ENCODE measurements at regions not wholly inside any gene's neighbourhood (a gene's known extent, or its start where the extent isn't known, plus 50 kb on each side); places are given as distances from the start of the nearest gene placed in this dataset.
"Not testable (repeated sequence)": the region's sequence is repeated elsewhere in the genome, so short reads cannot be mapped to it uniquely, and the experiment has no call there.

- H3K4me2 ChIP-seq (ENCODE audit: low read length): no peak overlapping the region
- no peak overlapping the region for H2AFZ ChIP-seq (ENCODE audit: low read depth, low read length)
- H3K79me2 ChIP-seq (ENCODE audit: low read length): peaks cover 100% of the 10 kb centered on the region
- TF ChIP-seq EZH2phosphoT487 (IDR thresholded peaks at IDR 0.05; ENCODE audit: low read depth) (no peak), CTCF (IDR thresholded peaks at IDR 0.05; ENCODE audit: low read depth, low read length) (no peak)
- H4K20me1 ChIP-seq (ENCODE audit: insufficient read depth, low read length): peaks cover 58% of the 10 kb centered on the region
- no peaks in the 10 kb centered on the region for H3K9me3 ChIP-seq (ENCODE audit: insufficient read depth, low read length)
- no peaks in the 10 kb centered on the region for H3K4me1 ChIP-seq (ENCODE audit: low read length)
- no peak overlapping the region for H3K9ac ChIP-seq (ENCODE audit: low read length)
- H3K27ac ChIP-seq (ENCODE audit: low read length): no peak overlapping the region
- no peak overlapping the region for H3K4me3 ChIP-seq (ENCODE audit: low read length)
- peaks cover 11% of the 10 kb centered on the region for H3K36me3 ChIP-seq (replicated peaks; ENCODE audit: low read depth, low read length)
- no peaks in the 10 kb centered on the region for H3K27me3 ChIP-seq (ENCODE audit: low read depth, low read length)
Observed at GRCh38 chr18:46190667-46191066, 86.5 kb downstream of the HAUS1 start.

- H3K9ac ChIP-seq (ENCODE audit: low read length): no peak overlapping the region
- H3K4me2 ChIP-seq (ENCODE audit: low read length): no peak overlapping the region
- no peak overlapping the region for H3K27ac ChIP-seq (ENCODE audit: low read length)
- H4K20me1 ChIP-seq (ENCODE audit: insufficient read depth, low read length): peaks cover 70% of the 10 kb centered on the region
- TF ChIP-seq CTCF (IDR thresholded peaks at IDR 0.05; ENCODE audit: low read depth, low read length): no peak
- no peak for TF ChIP-seq EZH2phosphoT487 (IDR thresholded peaks at IDR 0.05; ENCODE audit: low read depth)
- H3K9me3 ChIP-seq (ENCODE audit: insufficient read depth, low read length): no peaks in the 10 kb centered on the region
- H3K4me1 ChIP-seq (ENCODE audit: low read length): no peaks in the 10 kb centered on the region
- no peak overlapping the region for H2AFZ ChIP-seq (ENCODE audit: low read depth, low read length)
- no peaks in the 10 kb centered on the region for H3K27me3 ChIP-seq (ENCODE audit: low read depth, low read length)
- no peak overlapping the region for H3K4me3 ChIP-seq (ENCODE audit: low read length)
- H3K36me3 ChIP-seq (replicated peaks; ENCODE audit: low read depth, low read length): peaks cover 10% of the 10 kb centered on the region
- peaks cover 99% of the 10 kb centered on the region for H3K79me2 ChIP-seq (ENCODE audit: low read length)
Observed at GRCh38 chr18:46196627-46197243, 92.5 kb downstream of the HAUS1 start.

- TF ChIP-seq EZH2phosphoT487 (IDR thresholded peaks at IDR 0.05; ENCODE audit: low read depth) (no peak), CTCF (IDR thresholded peaks at IDR 0.05; ENCODE audit: low read depth, low read length) (no peak)
- Histone ChIP-seq H2AFZ (ENCODE audit: low read depth, low read length) (no peak overlapping the region), H3K4me2 (ENCODE audit: low read length) (no peak overlapping the region), H3K4me1 (ENCODE audit: low read length) (no peaks in the 10 kb centered on the region), H3K4me3 (ENCODE audit: low read length) (no peak overlapping the region), H3K36me3 (replicated peaks; ENCODE audit: low read depth, low read length) (peaks cover 8% of the 10 kb centered on the region), H3K9me3 (ENCODE audit: insufficient read depth, low read length) (no peaks in the 10 kb centered on the region), H4K20me1 (ENCODE audit: insufficient read depth, low read length) (peaks cover 77% of the 10 kb centered on the region), H3K27ac (ENCODE audit: low read length) (no peak overlapping the region), H3K9ac (ENCODE audit: low read length) (no peak overlapping the region), H3K27me3 (ENCODE audit: low read depth, low read length) (no peaks in the 10 kb centered on the region), H3K79me2 (ENCODE audit: low read length) (peaks cover 99% of the 10 kb centered on the region)
Observed at GRCh38 chr18:46199515-46200147, 95.4 kb downstream of the HAUS1 start.

- not testable (repeated sequence) for H3K27me3 ChIP-seq (ENCODE audit: low read depth, low read length); H3K9ac ChIP-seq (ENCODE audit: low read length); H3K4me1 ChIP-seq (ENCODE audit: low read length); H3K9me3 ChIP-seq (ENCODE audit: insufficient read depth, low read length); H2AFZ ChIP-seq (ENCODE audit: low read depth, low read length); H3K4me3 ChIP-seq (ENCODE audit: low read length); H3K27ac ChIP-seq (ENCODE audit: low read length); H3K4me2 ChIP-seq (ENCODE audit: low read length); H3K36me3 ChIP-seq (replicated peaks; ENCODE audit: low read depth, low read length)
- Histone ChIP-seq H3K79me2 (ENCODE audit: low read length) (peaks cover 99% of the 10 kb centered on the region), H4K20me1 (ENCODE audit: insufficient read depth, low read length) (peaks cover 83% of the 10 kb centered on the region)
Observed at GRCh38 chr18:46200178-46201055, 96.2 kb downstream of the HAUS1 start.

All from OCI-LY3 (cell line).